ENCODE measurements at regions not wholly inside any gene's neighbourhood (a gene's known extent, or its start where the extent isn't known, plus 50 kb on each side); places are given as distances from the start of the nearest gene placed in this dataset.

GRCh38 chr6:21828704-21829103 is 235.2 kb downstream of the SOX4 start:
- no peak for TF ChIP-seq POLR2A (IDR thresholded peaks at IDR 0.05)
- TF ChIP-seq, protein P1, sequence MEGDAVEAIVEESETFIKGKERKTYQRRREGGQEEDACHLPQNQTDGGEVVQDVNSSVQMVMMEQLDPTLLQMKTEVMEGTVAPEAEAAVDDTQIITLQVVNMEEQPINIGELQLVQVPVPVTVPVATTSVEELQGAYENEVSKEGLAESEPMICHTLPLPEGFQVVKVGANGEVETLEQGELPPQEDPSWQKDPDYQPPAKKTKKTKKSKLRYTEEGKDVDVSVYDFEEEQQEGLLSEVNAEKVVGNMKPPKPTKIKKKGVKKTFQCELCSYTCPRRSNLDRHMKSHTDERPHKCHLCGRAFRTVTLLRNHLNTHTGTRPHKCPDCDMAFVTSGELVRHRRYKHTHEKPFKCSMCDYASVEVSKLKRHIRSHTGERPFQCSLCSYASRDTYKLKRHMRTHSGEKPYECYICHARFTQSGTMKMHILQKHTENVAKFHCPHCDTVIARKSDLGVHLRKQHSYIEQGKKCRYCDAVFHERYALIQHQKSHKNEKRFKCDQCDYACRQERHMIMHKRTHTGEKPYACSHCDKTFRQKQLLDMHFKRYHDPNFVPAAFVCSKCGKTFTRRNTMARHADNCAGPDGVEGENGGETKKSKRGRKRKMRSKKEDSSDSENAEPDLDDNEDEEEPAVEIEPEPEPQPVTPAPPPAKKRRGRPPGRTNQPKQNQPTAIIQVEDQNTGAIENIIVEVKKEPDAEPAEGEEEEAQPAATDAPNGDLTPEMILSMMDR (IDR thresholded peaks at IDR 0.05): no peak

All from heart left ventricle (tissue), 13 donors.